CD14-positive monocyte (primary cell): ENCODE measurements at regions not wholly inside any gene's neighbourhood (a gene's known extent, or its start where the extent isn't known, plus 50 kb on each side); places are given as distances from the start of the nearest gene placed in this dataset.
A peak's percentile ranks its signal among the peaks of the same experiment; 100 is the strongest.

Source experiments
- DNase-seq, 3 donors: peaks; one replicate each; pipeline ENCODE4 v3.0.0-alpha.2; 2011 to 2022
- H2AFZ ChIP-seq: 2 replicates; pipeline ENCODE4 v1.6.0; 2012; ENCODE audit warnings: mild to moderate bottlenecking, low read depth, low read length, inconsistent platforms; ENCODE audit not compliant: insufficient read depth, poor library complexity, severe bottlenecking
- H3K27ac ChIP-seq, 2 donors: 1 replicate in 1 of 2; 2 replicates in 1 of 2; pipeline ENCODE4 v1.5.1; 2012 to 2013; ENCODE audit warnings: low read length in 2 of 2, control low read depth in 1 of 2, inconsistent platforms in 1 of 2, low read depth in 1 of 2, mild to moderate bottlenecking in 1 of 2
- H3K27me3 ChIP-seq, 2 donors: one replicate each; pipeline versions ENCODE4 v1.6.0 to v1.6.1; 2011 to 2013; ENCODE audit warnings: low read length in 2 of 2; ENCODE audit not compliant: control insufficient read depth in 2 of 2, insufficient read depth in 2 of 2
- H3K36me3 ChIP-seq, 2 donors: replicated peaks in 1 of 2; 1 replicate in 1 of 2; 2 replicates in 1 of 2; pipeline versions ENCODE4 v1.5.1 to v1.6.1; 2012 to 2013; ENCODE audit warnings: low read length in 2 of 2, control low read depth in 1 of 2, inconsistent platforms in 1 of 2, mild to moderate bottlenecking in 1 of 2; ENCODE audit not compliant: insufficient read depth in 2 of 2, control insufficient read depth in 1 of 2
- H3K4me1 ChIP-seq, 2 donors: 1 replicate in 1 of 2; 2 replicates in 1 of 2; pipeline versions ENCODE4 v1.5.1 to v1.6.1; 2012 to 2013; ENCODE audit warnings: low read length in 2 of 2, control low read depth in 1 of 2, inconsistent platforms in 1 of 2, mild to moderate bottlenecking in 1 of 2, moderate library complexity in 1 of 2; ENCODE audit not compliant: insufficient read depth in 2 of 2, control insufficient read depth in 1 of 2
- H3K4me2 ChIP-seq: replicated peaks from 2 replicates; pipeline ENCODE3; 2012; ENCODE audit warnings: low read length, moderate library complexity, mild to moderate bottlenecking; ENCODE audit not compliant: poor library complexity, severe bottlenecking; ENCODE audit errors: extremely low read depth
- H3K4me3 ChIP-seq, 3 experiments: fragments of 200-600 bp in 1 of 3; sonication (generic) in 1 of 3; replicated peaks in 1 of 3; 1 replicate in 2 of 3; 2 replicates in 1 of 3; pipeline ENCODE4 v1.5.1; 2011 to 2013; ENCODE audit warnings: low read length in 3 of 3, mild to moderate bottlenecking in 3 of 3, control low read depth in 2 of 3, low read depth in 2 of 3, inconsistent platforms in 1 of 3, moderate library complexity in 1 of 3
- H3K79me2 ChIP-seq: 2 replicates; pipeline ENCODE4 v1.6.0; 2012; ENCODE audit warnings: mild to moderate bottlenecking, control low read depth, inconsistent platforms, low read length, moderate library complexity; ENCODE audit not compliant: insufficient read depth
- H3K9ac ChIP-seq: 2 replicates; pipeline ENCODE4 v1.6.0; 2017; ENCODE audit warnings: low read length, mild to moderate bottlenecking; ENCODE audit not compliant: insufficient read depth, poor library complexity, severe bottlenecking
- H3K9me3 ChIP-seq, 2 donors: replicated peaks in 1 of 2; 1 replicate in 1 of 2; 2 replicates in 1 of 2; pipeline versions ENCODE4 v1.5.1 to v1.6.1; 2012 to 2013; ENCODE audit warnings: low read length in 2 of 2, control low read depth in 1 of 2; ENCODE audit not compliant: control insufficient read depth in 1 of 2, insufficient read depth in 1 of 2
- H4K20me1 ChIP-seq: 2 replicates; pipeline ENCODE4 v1.6.0; 2012; ENCODE audit warnings: mild to moderate bottlenecking, low read length, control low read depth, moderate library complexity; ENCODE audit not compliant: insufficient read depth
- H3K27ac Mint-ChIP-seq, 7 donors: one replicate each; pipeline ENCODE4 v1.8.0; 2020; ENCODE audit warnings: mild to moderate bottlenecking in 7 of 7, mixed read lengths in 7 of 7, moderate library complexity in 6 of 7, inconsistent platforms in 2 of 7
- H3K27me3 Mint-ChIP-seq, 3 donors: one replicate each; pipeline ENCODE4 v1.8.0; 2021 to 2022; ENCODE audit warnings: low read depth in 3 of 3, mild to moderate bottlenecking in 3 of 3, mixed read lengths in 3 of 3, moderate library complexity in 3 of 3, inconsistent platforms in 1 of 3
- H3K36me3 Mint-ChIP-seq, 2 donors: one replicate each; pipeline ENCODE4 v1.8.0; 2020; ENCODE audit warnings: mixed read lengths in 2 of 2, inconsistent platforms in 1 of 2, mild to moderate bottlenecking in 1 of 2
- H3K4me1 Mint-ChIP-seq: one replicate; pipeline ENCODE4 v1.8.0; 2020; ENCODE audit warnings: mild to moderate bottlenecking, mixed read lengths
- H3K4me3 Mint-ChIP-seq, 2 donors: one replicate each; pipeline ENCODE4 v1.8.0; 2020; ENCODE audit warnings: mild to moderate bottlenecking in 2 of 2, mixed read lengths in 2 of 2, moderate library complexity in 1 of 2
- H3K9me3 Mint-ChIP-seq, 7 donors: one replicate each; pipeline ENCODE4 v1.8.0; 2020 to 2022; ENCODE audit warnings: mixed read lengths in 7 of 7, mild to moderate bottlenecking in 6 of 7, moderate library complexity in 6 of 7, inconsistent platforms in 2 of 7
- CTCF ChIP-seq: fragments of 200-600 bp; IDR thresholded peaks from one replicate; pipeline ENCODE4 v1.8.0; 2022; ENCODE audit warnings: antibody characterized with exemption, mild to moderate bottlenecking
- WGBS: methylation state at CpG from one replicate; pipeline ENCODE4 v1.1.5; 2013; ENCODE audit warnings: missing lambda C conversion rate; ENCODE audit not compliant: insufficient coverage; 5-methylcytosine and 5-hydroxymethylcytosine counted together
- intact Hi-C, 2 donors: fragments of 100-400 bp; cut with micrococcal nuclease; formaldehyde crosslinking; loops; one replicate each; pipeline versions ENCODE4 v1.15.0 to v1.15.1; 2023

DNA sequence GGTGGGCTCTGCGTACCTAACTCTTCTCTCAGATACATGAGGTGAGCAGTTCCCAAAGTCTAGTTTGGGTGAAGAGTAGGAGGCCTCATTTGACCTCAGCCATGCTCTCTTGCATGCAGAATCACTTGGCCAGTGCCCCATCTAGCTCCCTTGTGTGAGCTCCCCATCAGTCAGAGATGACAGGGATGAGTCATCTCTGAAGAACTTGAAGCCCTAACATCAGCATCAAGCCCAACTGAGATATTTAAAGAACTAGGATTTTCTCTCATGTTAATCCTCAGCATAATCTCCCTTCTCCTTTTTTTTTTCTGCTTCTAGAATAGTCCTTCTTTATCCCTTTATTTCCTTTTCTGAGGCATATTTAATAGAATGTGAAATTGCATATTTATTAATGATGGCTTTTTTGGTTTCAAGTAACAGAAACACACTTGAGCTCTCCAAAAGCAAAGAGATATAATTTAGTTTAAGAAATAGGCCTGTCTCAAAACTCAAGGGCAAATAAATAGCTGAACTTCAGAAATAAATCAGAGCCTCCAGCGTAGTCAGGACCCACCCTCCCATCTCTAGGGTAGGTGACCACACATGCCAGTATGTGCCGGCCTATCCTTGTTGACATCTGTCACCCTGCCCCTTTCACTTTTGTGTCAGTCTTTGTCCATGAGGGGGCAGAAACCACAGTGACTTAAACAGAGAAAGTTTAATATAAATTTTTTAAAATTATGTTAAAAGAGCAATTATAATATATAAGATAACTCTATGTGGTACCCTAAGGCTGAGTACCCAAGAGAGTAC, 112.3 kb downstream of the TSEN15 start:
- Mint-ChIP-seq H3K27ac (peak overlapping the region in 5 of 7 donors; percentile 16 to 78 (median 41)), H3K9me3 (no peaks in the 10 kb centered on the region), H3K36me3 (no peaks in the 10 kb centered on the region), H3K27me3 (peaks cover 0 to 2% (median 0%) of the 10 kb centered on the region in 3 donors), H3K4me3 (no peak overlapping the region), H3K4me1 (no peaks in the 10 kb centered on the region)
- H4K20me1 ChIP-seq, result no peaks in the 10 kb centered on the region
- H3K4me2 ChIP-seq, result no peak overlapping the region
- H3K9ac ChIP-seq, result no peak overlapping the region
- peak overlapping the region in 1 of 2 donors; percentile 46 for H3K27ac ChIP-seq
- no peak for TF ChIP-seq CTCF
- peaks cover 70 to 77% of the 10 kb centered on the region in 2 donors for H3K4me1 ChIP-seq
- WGBS, result 90% methylated on average over 2 of the region's 3 CpGs
- peak; percentile 33 to 79 (median 39) for DNase-seq
- no peak overlapping the region for H2AFZ ChIP-seq
- H3K4me3 ChIP-seq, result no peak overlapping the region
- intact Hi-C loops, result no loop called here
- no peaks in the 10 kb centered on the region for H3K79me2 ChIP-seq
- no peaks in the 10 kb centered on the region for H3K27me3 ChIP-seq
- H3K9me3 ChIP-seq, result no peaks in the 10 kb centered on the region
- H3K36me3 ChIP-seq, result no peaks in the 10 kb centered on the region

DNA sequence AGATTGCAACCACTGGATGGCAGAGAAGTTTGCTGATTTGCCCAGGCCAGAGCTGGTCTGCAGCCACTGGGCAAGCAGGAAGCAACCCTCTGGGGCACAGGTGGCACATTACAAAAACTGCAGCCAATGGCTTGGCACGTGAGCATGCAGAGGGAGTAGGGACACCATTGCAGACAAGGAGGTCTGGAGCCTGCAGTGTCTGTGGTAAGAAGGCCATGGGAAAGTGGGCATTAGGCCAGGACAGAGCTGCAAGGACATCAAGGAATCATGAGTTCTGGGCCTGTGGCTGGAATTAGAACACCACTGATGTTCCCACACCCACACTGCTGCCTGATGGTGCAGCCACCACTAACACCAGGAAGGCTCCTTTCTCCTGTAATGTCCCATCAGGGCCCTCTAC, 113.0 kb downstream of the TSEN15 start:
- Histone ChIP-seq H3K27me3 (no peaks in the 10 kb centered on the region), H3K4me1 (peaks cover 63 to 71% of the 10 kb centered on the region in 2 donors), H3K4me2 (peak overlapping the region; percentile 45), H4K20me1 (no peaks in the 10 kb centered on the region), H3K79me2 (no peaks in the 10 kb centered on the region), H2AFZ (no peak overlapping the region), H3K9me3 (no peaks in the 10 kb centered on the region), H3K9ac (no peak overlapping the region), H3K27ac (peak overlapping the region in 1 of 2 donors; percentile 34), H3K36me3 (no peaks in the 10 kb centered on the region), H3K4me3 (peak overlapping the region in 1 of 3 experiments; percentile 51)
- H3K36me3 Mint-ChIP-seq, result no peaks in the 10 kb centered on the region
- no peak for DNase-seq
- WGBS, result 90% methylated on average over 1 of the region's 1 CpG
- no peak for TF ChIP-seq CTCF
- intact Hi-C loops, result no loop called here
- peak overlapping the region in 1 of 7 donors; percentile 71 for H3K27ac Mint-ChIP-seq
- H3K9me3 Mint-ChIP-seq, result peaks cover 0 to 2% (median 0%) of the 10 kb centered on the region in 7 donors
- no peak overlapping the region for H3K4me3 Mint-ChIP-seq
- H3K4me1 Mint-ChIP-seq, result no peaks in the 10 kb centered on the region
- peaks cover 0 to 2% (median 0%) of the 10 kb centered on the region in 3 donors for H3K27me3 Mint-ChIP-seq
